HEK293T (cell line): ENCODE measurements at regions not wholly inside any gene's neighbourhood (a gene's known extent, or its start where the extent isn't known, plus 50 kb on each side); places are given as distances from the start of the nearest gene placed in this dataset.
A peak's percentile ranks its signal among the peaks of the same experiment; 100 is the strongest.
"Not testable (repeated sequence)": the region's sequence is repeated elsewhere in the genome, so short reads cannot be mapped to it uniquely, and the experiment has no call there.

Experiments
- CTCF ChIA-PET: fragments of 350-600 bp; formaldehyde crosslinking; extraction: SDS; loops from one replicate; lab custom pipeline; 2021; ENCODE audit warnings: antibody characterized with exemption, inconsistent platforms; lab: Yijun Ruan, JAX
- POLR2A ChIA-PET: fragments of 350-600 bp; formaldehyde crosslinking; extraction: SDS; loops from one replicate; lab custom pipeline; 2020; ENCODE audit warnings: antibody characterized with exemption, inconsistent platforms; lab: Yijun Ruan, JAX
- DNase-seq: peaks from one replicate; pipeline ENCODE4 v3.0.0; 2012; ENCODE audit warnings: mixed read lengths; ENCODE audit errors: extremely low spot score
- ARNT ChIP-seq: fragments of 450-650 bp; IDR thresholded peaks from 2 replicates; pipeline ENCODE4 v1.6.1; 2017; ENCODE audit warnings: mild to moderate bottlenecking
- BHLHE40 ChIP-seq: fragments of 450-650 bp; IDR thresholded peaks from 2 replicates; pipeline ENCODE4 v1.6.1; 2016; ENCODE audit warnings: mild to moderate bottlenecking, moderate library complexity, borderline replicate concordance
- CTBP1 ChIP-seq: fragments of 450-650 bp; IDR thresholded peaks from 2 replicates; pipeline ENCODE4 v1.6.1; 2016; ENCODE audit warnings: borderline replicate concordance
- ELF4 ChIP-seq: fragments of 450-650 bp; IDR thresholded peaks from 2 replicates; pipeline ENCODE4 v1.6.1; 2017; ENCODE audit warnings: antibody characterized with exemption
- FOXA1 ChIP-seq: fragments of 450-650 bp; IDR thresholded peaks from 2 replicates; pipeline ENCODE4 v1.6.1; 2016; ENCODE audit warnings: mild to moderate bottlenecking
- FOXK2 ChIP-seq: fragments of 450-650 bp; IDR thresholded peaks from 2 replicates; pipeline ENCODE4 v1.6.1; 2016; ENCODE audit warnings: mild to moderate bottlenecking
- FOXM1 ChIP-seq: fragments of 450-650 bp; IDR thresholded peaks from 2 replicates; pipeline ENCODE4 v1.6.1; 2017; ENCODE audit warnings: mild to moderate bottlenecking, borderline replicate concordance
- HDGF ChIP-seq: fragments of 450-650 bp; IDR thresholded peaks from 2 replicates; pipeline ENCODE4 v1.6.1; 2017; ENCODE audit warnings: antibody characterized with exemption, borderline replicate concordance
- L3MBTL2 ChIP-seq: fragments of 450-650 bp; conservative IDR thresholded peaks from 2 replicates; pipeline ENCODE4 v1.6.1; 2016; ENCODE audit warnings: mild to moderate bottlenecking
- LEF1 ChIP-seq: fragments of 450-650 bp; IDR thresholded peaks from 2 replicates; pipeline ENCODE4 v1.6.1; 2017; ENCODE audit warnings: mild to moderate bottlenecking, borderline replicate concordance
- NFRKB ChIP-seq: fragments of 450-650 bp; IDR thresholded peaks from 2 replicates; pipeline ENCODE4 v1.6.1; 2016; ENCODE audit warnings: mild to moderate bottlenecking, moderate library complexity
- SP1 ChIP-seq: fragments of 450-650 bp; IDR thresholded peaks from 2 replicates; pipeline ENCODE4 v1.6.1; 2017
- SUZ12 ChIP-seq: fragments of 450-650 bp; IDR thresholded peaks from 2 replicates; pipeline ENCODE4 v1.6.1; 2016; ENCODE audit warnings: mild to moderate bottlenecking
- TARDBP ChIP-seq: fragments of 450-650 bp; IDR thresholded peaks from 2 replicates; pipeline ENCODE4 v1.6.1; 2016
- ZNF384 ChIP-seq: fragments of 450-650 bp; IDR thresholded peaks from 2 replicates; pipeline ENCODE4 v1.6.1; 2016
- TF ChIP-seq, protein P1 (sequence below): fragments of 450-650 bp; IDR thresholded peaks from 2 replicates; pipeline ENCODE4 v1.6.1; 2016

- no peak for DNase-seq
- POLR2A ChIA-PET: interaction anchor here (0.7 to 1.2 kb wide), 2 partner anchors 8 to 39 kb away, joined by 3 read pairs; no protein-coding TSS in a partner anchor
- CTCF ChIA-PET: no interaction called here
- TF ChIP-seq BHLHE40 (no peak), SUZ12 (no peak)
- TF ChIP-seq, protein P1, sequence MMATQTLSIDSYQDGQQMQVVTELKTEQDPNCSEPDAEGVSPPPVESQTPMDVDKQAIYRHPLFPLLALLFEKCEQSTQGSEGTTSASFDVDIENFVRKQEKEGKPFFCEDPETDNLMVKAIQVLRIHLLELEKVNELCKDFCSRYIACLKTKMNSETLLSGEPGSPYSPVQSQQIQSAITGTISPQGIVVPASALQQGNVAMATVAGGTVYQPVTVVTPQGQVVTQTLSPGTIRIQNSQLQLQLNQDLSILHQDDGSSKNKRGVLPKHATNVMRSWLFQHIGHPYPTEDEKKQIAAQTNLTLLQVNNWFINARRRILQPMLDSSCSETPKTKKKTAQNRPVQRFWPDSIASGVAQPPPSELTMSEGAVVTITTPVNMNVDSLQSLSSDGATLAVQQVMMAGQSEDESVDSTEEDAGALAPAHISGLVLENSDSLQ: peak; percentile 79
These were observed 368.4 kb upstream of the GRAMD2B start for GRCh38 chr5:126054577-126055347.

DNA sequence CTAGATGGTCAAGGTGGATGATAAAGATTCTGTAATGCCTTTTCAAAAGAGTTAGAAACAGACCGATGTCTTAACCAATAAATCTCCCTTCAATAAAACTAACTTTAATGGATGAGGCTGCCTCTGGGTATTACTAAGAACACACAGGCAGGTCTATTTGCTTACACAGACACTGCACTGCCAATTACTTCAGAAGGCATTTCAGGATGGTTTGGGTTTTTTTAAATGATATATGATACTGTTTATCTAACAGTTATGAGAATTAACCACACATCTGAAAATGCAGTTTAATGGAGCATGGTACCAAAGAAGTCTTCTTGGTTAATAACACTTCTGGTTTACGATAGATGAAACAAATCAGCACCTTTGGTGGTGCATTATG lies 367.9 kb upstream of the GRAMD2B start:
- TF ChIP-seq, protein P1: peak; percentile 79
- TF ChIP-seq L3MBTL2 (no peak), NFRKB (no peak), HDGF (no peak), CTBP1 (peak; percentile 83), LEF1 (no peak), ELF4 (no peak), FOXK2 (no peak), FOXM1 (no peak), SUZ12 (no peak), ARNT (no peak), BHLHE40 (no peak), ZNF384 (peak; percentile 64; the same call in 1 of the 2 replicates), TARDBP (no peak), FOXA1 (no peak), SP1 (no peak)
- ChIA-PET CTCF (no interaction called here), POLR2A (no interaction called here)
- DNase-seq: peak; percentile 22

DNA sequence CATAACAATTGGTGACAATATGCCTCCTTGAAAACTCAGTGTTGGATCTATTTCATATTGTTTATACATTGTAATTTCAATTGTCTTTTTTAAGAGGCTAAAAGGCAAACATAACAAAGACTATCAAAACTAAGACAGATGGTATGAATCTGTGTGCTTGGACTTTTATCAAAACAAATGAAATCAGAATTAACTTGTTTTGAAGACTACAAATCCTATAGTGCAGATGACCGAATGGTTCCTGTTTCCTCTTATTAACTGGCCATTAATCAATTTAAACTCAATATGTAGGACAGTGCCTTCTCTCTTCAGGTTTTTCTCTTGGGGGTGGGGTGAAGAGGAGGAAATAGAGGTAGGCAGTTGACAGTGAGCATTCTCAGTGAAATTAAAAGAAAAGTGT lies 366.9 kb upstream of the GRAMD2B start:
- no peak for DNase-seq
- CTCF ChIA-PET: no interaction called here
- POLR2A ChIA-PET: no interaction called here
- no peak for TF ChIP-seq SUZ12
- TF ChIP-seq CTBP1: no peak
- TF ChIP-seq ZNF384: no peak
- no peak for TF ChIP-seq BHLHE40
- no peak for TF ChIP-seq FOXM1
- TF ChIP-seq ELF4: no peak
- TF ChIP-seq, protein P1: no peak
- no peak for TF ChIP-seq HDGF
- TF ChIP-seq L3MBTL2: no peak
- TF ChIP-seq NFRKB: no peak

GRCh38 chr5:126056851-126057622 lies 366.2 kb upstream of the GRAMD2B start:
- no peak for DNase-seq
- TF ChIP-seq NFRKB (no peak), HDGF (no peak), FOXM1 (no peak), CTBP1 (no peak), ELF4 (no peak), BHLHE40 (no peak), ARNT (no peak), FOXK2 (no peak), FOXA1 (no peak), ZNF384 (no peak), SUZ12 (no peak), L3MBTL2 (no peak), TARDBP (no peak), SP1 (no peak), LEF1 (no peak)
- TF ChIP-seq, protein P1: no peak
- ChIA-PET POLR2A (no interaction called here), CTCF (no interaction called here)

GRCh38 chr5:126058392-126058791 lies 364.8 kb upstream of the GRAMD2B start:
- CTCF ChIA-PET, DNase-seq, POLR2A ChIA-PET: not testable (repeated sequence)
